Neutrophil (primary cell): ENCODE measurements at regions not wholly inside any gene's neighbourhood (a gene's known extent, or its start where the extent isn't known, plus 50 kb on each side); places are given as distances from the start of the nearest gene placed in this dataset.

Source experiments
- H3K27ac ChIP-seq: fragments of 200-600 bp; sonication (generic); 2 replicates; pipeline ENCODE4 v1.5.1; 2016; ENCODE audit warnings: mild to moderate bottlenecking, moderate library complexity
- H3K27me3 ChIP-seq: fragments of 200-600 bp; sonication (generic); 2 replicates; pipeline ENCODE4 v1.6.0; 2016; ENCODE audit warnings: mild to moderate bottlenecking
- H3K36me3 ChIP-seq: fragments of 200-600 bp; sonication (generic); 2 replicates; pipeline ENCODE4 v1.5.1; 2017
- H3K4me1 ChIP-seq, 2 experiments: fragments of 200-600 bp in 1 of 2; sonication (generic) in 1 of 2; 1 replicate in 1 of 2; 2 replicates in 1 of 2; pipeline versions ENCODE4 v1.5.1 to v1.6.1; 2013 to 2016; ENCODE audit warnings: low read depth in 1 of 2, low read length in 1 of 2, mild to moderate bottlenecking in 1 of 2, moderate library complexity in 1 of 2; ENCODE audit not compliant: control insufficient read depth in 1 of 2, insufficient read depth in 1 of 2
- H3K4me3 ChIP-seq, 2 experiments: fragments of 200-600 bp in 1 of 2; sonication (generic) in 1 of 2; 1 replicate in 1 of 2; 2 replicates in 1 of 2; pipeline ENCODE4 v1.5.1; 2013 to 2016; ENCODE audit warnings: low read depth in 1 of 2, low read length in 1 of 2, mild to moderate bottlenecking in 1 of 2, moderate library complexity in 1 of 2
- H3K9me3 ChIP-seq: fragments of 200-600 bp; sonication (generic); 2 replicates; pipeline ENCODE4 v1.5.1; 2016
- TF ChIP-seq, protein P1 (sequence below): fragments of 200-600 bp; sonication (generic); IDR thresholded peaks from 2 replicates; pipeline ENCODE4 v1.5.1; 2016; ENCODE audit warnings: antibody characterized with exemption

GRCh38 chrX:139039041-139039440 lies 327.5 kb upstream of the FGF13 start:
- Histone ChIP-seq H3K27ac (no peak overlapping the region), H3K4me3 (no peak overlapping the region), H3K4me1 (no peaks in the 10 kb centered on the region), H3K27me3 (no peaks in the 10 kb centered on the region), H3K9me3 (no peaks in the 10 kb centered on the region), H3K36me3 (no peaks in the 10 kb centered on the region)
- TF ChIP-seq, protein P1, sequence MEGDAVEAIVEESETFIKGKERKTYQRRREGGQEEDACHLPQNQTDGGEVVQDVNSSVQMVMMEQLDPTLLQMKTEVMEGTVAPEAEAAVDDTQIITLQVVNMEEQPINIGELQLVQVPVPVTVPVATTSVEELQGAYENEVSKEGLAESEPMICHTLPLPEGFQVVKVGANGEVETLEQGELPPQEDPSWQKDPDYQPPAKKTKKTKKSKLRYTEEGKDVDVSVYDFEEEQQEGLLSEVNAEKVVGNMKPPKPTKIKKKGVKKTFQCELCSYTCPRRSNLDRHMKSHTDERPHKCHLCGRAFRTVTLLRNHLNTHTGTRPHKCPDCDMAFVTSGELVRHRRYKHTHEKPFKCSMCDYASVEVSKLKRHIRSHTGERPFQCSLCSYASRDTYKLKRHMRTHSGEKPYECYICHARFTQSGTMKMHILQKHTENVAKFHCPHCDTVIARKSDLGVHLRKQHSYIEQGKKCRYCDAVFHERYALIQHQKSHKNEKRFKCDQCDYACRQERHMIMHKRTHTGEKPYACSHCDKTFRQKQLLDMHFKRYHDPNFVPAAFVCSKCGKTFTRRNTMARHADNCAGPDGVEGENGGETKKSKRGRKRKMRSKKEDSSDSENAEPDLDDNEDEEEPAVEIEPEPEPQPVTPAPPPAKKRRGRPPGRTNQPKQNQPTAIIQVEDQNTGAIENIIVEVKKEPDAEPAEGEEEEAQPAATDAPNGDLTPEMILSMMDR, result no peak

- Histone ChIP-seq H3K9me3 (no peaks in the 10 kb centered on the region), H3K4me3 (no peak overlapping the region), H3K27me3 (no peaks in the 10 kb centered on the region), H3K27ac (no peak overlapping the region), H3K4me1 (no peaks in the 10 kb centered on the region), H3K36me3 (no peaks in the 10 kb centered on the region)
- TF ChIP-seq, protein P1, result no peak
Measured at GRCh38 chrX:139026811-139027210, 315.3 kb upstream of the FGF13 start.

- Histone ChIP-seq H3K27ac (no peak overlapping the region), H3K4me3 (no peak overlapping the region), H3K36me3 (no peaks in the 10 kb centered on the region), H3K27me3 (no peaks in the 10 kb centered on the region), H3K4me1 (peaks cover 0 to under 1% of the 10 kb centered on the region in 2 experiments), H3K9me3 (no peaks in the 10 kb centered on the region)
- TF ChIP-seq, protein P1, result no peak
Measured at GRCh38 chrX:139026406-139026805, 314.9 kb upstream of the FGF13 start.

- Histone ChIP-seq H3K4me1 (peaks cover 2 to 6% of the 10 kb centered on the region in 2 experiments), H3K36me3 (no peaks in the 10 kb centered on the region)
- TF ChIP-seq, protein P1, result no peak
Measured at GRCh38 chrX:139025816-139026215, 314.3 kb upstream of the FGF13 start.

GRCh38 chrX:139023531-139023930 lies 312.0 kb upstream of the FGF13 start:
- H3K9me3 ChIP-seq, result no peaks in the 10 kb centered on the region
- H3K27ac ChIP-seq, result no peak overlapping the region
- H3K4me1 ChIP-seq, result peaks cover 13 to 17% of the 10 kb centered on the region in 2 experiments
- H3K4me3 ChIP-seq, result no peak overlapping the region
- TF ChIP-seq, protein P1, result no peak
- no peaks in the 10 kb centered on the region for H3K36me3 ChIP-seq
- H3K27me3 ChIP-seq, result no peaks in the 10 kb centered on the region

More at GRCh38 chrX:139025816-139026215, 314.3 kb upstream of the FGF13 start:
- H3K4me3 ChIP-seq, result no peak overlapping the region
- H3K9me3 ChIP-seq, result no peaks in the 10 kb centered on the region
- no peak overlapping the region for H3K27ac ChIP-seq
- no peaks in the 10 kb centered on the region for H3K27me3 ChIP-seq

DNA sequence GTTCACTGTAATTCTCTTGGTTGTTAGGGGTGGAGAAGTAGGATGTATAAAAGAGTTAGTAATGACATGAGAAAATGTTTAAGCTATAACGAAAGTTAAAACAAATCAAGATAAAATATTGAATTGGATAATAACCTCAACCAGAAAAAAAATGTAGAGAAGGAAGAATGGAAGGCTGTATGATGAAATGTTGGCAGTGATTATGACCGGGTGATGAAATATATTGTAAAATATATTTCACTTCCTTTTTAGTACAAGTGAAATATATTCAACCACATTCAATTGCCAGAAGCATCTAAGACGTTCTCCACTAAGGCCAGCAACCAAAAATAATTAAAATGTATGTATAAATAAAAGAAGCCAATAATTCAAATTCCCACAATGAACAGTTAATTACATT lies 309.3 kb upstream of the FGF13 start:
- Histone ChIP-seq H3K4me3 (no peak overlapping the region), H3K4me1 (peaks cover 13 to 17% of the 10 kb centered on the region in 2 experiments), H3K9me3 (no peaks in the 10 kb centered on the region), H3K36me3 (no peaks in the 10 kb centered on the region), H3K27me3 (no peaks in the 10 kb centered on the region), H3K27ac (no peak overlapping the region)
- TF ChIP-seq, protein P1, result no peak
